ENCODE measurements at regions not wholly inside any gene's neighbourhood (a gene's known extent, or its start where the extent isn't known, plus 50 kb on each side); places are given as distances from the start of the nearest gene placed in this dataset.

DNA sequence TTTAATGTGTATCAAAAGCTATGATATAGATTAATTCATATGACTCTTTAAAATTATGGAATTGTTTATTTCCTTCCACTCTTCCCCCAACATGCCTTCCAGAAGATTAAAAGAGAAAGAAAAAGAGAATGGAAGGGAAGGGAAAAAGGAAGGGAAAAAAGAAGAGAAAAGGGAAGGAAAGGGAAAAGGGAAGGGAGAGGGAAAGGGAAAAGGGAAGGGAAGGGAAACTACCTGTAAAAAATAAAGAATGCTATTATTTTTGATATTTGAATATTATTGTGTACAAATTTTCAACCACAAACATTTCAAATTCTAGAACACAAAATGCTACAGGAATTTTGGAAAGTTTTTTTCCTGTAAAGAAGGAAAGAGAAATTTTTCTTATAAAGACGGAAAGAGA lies 281.7 kb downstream of the SLCO4C1 start:
- TF ChIP-seq, protein P1, sequence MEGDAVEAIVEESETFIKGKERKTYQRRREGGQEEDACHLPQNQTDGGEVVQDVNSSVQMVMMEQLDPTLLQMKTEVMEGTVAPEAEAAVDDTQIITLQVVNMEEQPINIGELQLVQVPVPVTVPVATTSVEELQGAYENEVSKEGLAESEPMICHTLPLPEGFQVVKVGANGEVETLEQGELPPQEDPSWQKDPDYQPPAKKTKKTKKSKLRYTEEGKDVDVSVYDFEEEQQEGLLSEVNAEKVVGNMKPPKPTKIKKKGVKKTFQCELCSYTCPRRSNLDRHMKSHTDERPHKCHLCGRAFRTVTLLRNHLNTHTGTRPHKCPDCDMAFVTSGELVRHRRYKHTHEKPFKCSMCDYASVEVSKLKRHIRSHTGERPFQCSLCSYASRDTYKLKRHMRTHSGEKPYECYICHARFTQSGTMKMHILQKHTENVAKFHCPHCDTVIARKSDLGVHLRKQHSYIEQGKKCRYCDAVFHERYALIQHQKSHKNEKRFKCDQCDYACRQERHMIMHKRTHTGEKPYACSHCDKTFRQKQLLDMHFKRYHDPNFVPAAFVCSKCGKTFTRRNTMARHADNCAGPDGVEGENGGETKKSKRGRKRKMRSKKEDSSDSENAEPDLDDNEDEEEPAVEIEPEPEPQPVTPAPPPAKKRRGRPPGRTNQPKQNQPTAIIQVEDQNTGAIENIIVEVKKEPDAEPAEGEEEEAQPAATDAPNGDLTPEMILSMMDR (IDR thresholded peaks at IDR 0.05; ENCODE audit: low read depth, low read length): no peak
- TF ChIP-seq EZH2phosphoT487 (IDR thresholded peaks at IDR 0.05; ENCODE audit: low read depth): no peak

All from OCI-LY3 (cell line).